ENCODE measurements at regions not wholly inside any gene's neighbourhood (a gene's known extent, or its start where the extent isn't known, plus 50 kb on each side); places are given as distances from the start of the nearest gene placed in this dataset.
"Not testable (repeated sequence)": the region's sequence is repeated elsewhere in the genome, so short reads cannot be mapped to it uniquely, and the experiment has no call there.

DNA sequence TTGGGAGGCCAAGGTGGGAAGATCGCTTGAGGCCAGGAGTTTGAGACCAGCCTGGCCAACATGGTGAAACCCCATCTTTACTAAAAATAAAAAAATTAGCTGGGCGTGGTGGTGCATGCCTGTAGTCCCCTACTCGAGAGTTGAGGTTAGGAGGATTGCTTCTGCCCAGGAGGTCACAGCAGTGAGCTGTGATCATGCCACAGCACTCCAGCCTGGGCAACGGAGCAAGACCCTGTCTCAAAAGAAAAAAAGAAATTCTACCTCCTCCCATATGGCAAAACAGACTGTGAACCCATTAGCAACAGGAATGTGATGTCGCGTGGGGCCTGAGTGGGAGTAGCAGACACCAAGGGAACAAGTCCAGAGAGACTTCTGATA is 99.7 kb upstream of the MED13L start:
- H3K27me3 ChIP-seq (ENCODE audit: insufficient read depth, low read length); H3K4me3 ChIP-seq (ENCODE audit: low read length in 2 of 2); POLR2A ChIA-PET (ENCODE audit: partially characterized antibody); H3K9me3 ChIP-seq (ENCODE audit: control insufficient read depth in 1 of 2, low read length in 2 of 2); H3K4me1 Mint-ChIP-seq; H3K27me3 Mint-ChIP-seq; H3K27ac ChIP-seq (ENCODE audit: low read depth, low read length); intact Hi-C loops (cut with micrococcal nuclease); H3K4me3 Mint-ChIP-seq; H3K36me3 Mint-ChIP-seq; H3K36me3 ChIP-seq (ENCODE audit: insufficient read depth, low read length); DNase-seq; H3K9me3 Mint-ChIP-seq; H3K27ac Mint-ChIP-seq; H3K4me1 ChIP-seq (ENCODE audit: insufficient read depth, low read length): not testable (repeated sequence)
- CTCF ChIA-PET (ENCODE audit: partially characterized antibody) = interaction anchor here (0.7 kb wide), 1 partner anchor 10 kb away, joined by 3 read pairs; no protein-coding TSS in a partner anchor

DNA sequence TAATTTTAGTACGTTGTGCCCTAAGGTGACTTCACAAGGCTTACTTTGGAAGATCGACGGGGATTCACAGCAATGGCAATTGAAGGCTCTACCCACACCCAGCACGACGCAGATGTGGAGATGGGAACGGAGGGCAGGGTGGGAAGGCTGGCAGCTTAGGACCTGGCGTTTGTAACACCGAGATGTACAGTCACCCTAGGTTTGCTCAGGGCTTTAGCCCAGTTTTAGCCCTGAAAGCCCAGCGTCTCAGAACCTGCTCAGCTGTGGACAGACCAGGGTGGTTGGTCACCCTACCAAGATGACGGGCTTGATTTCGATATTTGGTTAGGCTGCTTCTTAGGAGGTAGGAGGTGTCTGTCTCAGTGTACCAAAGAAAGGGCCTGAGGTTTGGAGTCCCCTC is 100.5 kb upstream of the MED13L start:
- H3K27me3 ChIP-seq (ENCODE audit: insufficient read depth, low read length) = no peaks in the 10 kb centered on the region
- no peak for DNase-seq
- Mint-ChIP-seq H3K4me1 (peaks cover 3 to 8% (median 4%) of the 10 kb centered on the region in 4 donors), H3K27me3 (peaks cover 3% of the 10 kb centered on the region in 2 donors), H3K27ac (no peak overlapping the region), H3K36me3 (no peaks in the 10 kb centered on the region), H3K4me3 (no peak overlapping the region), H3K9me3 (peaks cover 0 to 7% (median 0%) of the 10 kb centered on the region in 8 donors)
- H3K9me3 ChIP-seq (ENCODE audit: control insufficient read depth in 1 of 2, low read length in 2 of 2) = no peaks in the 10 kb centered on the region
- no peak overlapping the region for H3K4me3 ChIP-seq (ENCODE audit: low read length in 2 of 2)
- ChIA-PET CTCF (ENCODE audit: partially characterized antibody) (interaction anchor here (0.7 kb wide), 1 partner anchor 11 kb away, joined by 3 read pairs; no protein-coding TSS in a partner anchor), POLR2A (ENCODE audit: partially characterized antibody) (no interaction called here)
- no peaks in the 10 kb centered on the region for H3K4me1 ChIP-seq (ENCODE audit: insufficient read depth, low read length)
- no peaks in the 10 kb centered on the region for H3K36me3 ChIP-seq (ENCODE audit: insufficient read depth, low read length)
- H3K27ac ChIP-seq (ENCODE audit: low read depth, low read length) = no peak overlapping the region
- intact Hi-C loops (cut with micrococcal nuclease) = no loop called here

DNA sequence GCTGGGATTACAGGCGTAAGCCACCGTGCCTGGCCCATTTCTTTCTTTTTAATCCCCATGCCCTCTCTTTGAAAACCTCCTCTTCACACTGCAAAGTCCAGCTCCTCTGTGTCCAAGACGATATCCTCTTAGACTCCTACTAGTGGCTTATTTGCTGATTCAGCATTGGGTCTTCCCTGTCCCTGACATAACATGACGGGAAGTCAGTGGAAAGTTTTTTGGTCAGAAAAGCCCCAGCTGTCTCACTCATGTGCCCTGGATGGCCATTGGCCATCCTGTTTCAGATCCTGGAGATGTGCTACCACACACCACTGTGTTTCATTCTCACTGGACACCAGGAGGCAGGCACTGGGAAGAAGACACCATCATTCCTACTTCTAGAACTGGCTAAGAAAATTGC is 102.6 kb upstream of the MED13L start:
- no peak overlapping the region for H3K27ac Mint-ChIP-seq
- Histone ChIP-seq H3K36me3 (ENCODE audit: insufficient read depth, low read length) (no peaks in the 10 kb centered on the region), H3K27me3 (ENCODE audit: insufficient read depth, low read length) (no peaks in the 10 kb centered on the region), H3K9me3 (ENCODE audit: control insufficient read depth in 1 of 2, low read length in 2 of 2) (no peaks in the 10 kb centered on the region), H3K4me1 (ENCODE audit: insufficient read depth, low read length) (no peaks in the 10 kb centered on the region), H3K4me3 (ENCODE audit: low read length in 2 of 2) (no peak overlapping the region), H3K27ac (ENCODE audit: low read depth, low read length) (no peak overlapping the region)
- POLR2A ChIA-PET (ENCODE audit: partially characterized antibody) = no interaction called here
- H3K4me3 Mint-ChIP-seq = no peak overlapping the region
- peaks cover under 1 to 8% (median 5%) of the 10 kb centered on the region in 4 donors for H3K4me1 Mint-ChIP-seq
- H3K36me3 Mint-ChIP-seq = no peaks in the 10 kb centered on the region
- H3K27me3 Mint-ChIP-seq = peaks cover 3 to 5% of the 10 kb centered on the region in 2 donors
- H3K9me3 Mint-ChIP-seq = peaks cover 0 to 4% (median 0%) of the 10 kb centered on the region in 8 donors
- CTCF ChIA-PET (ENCODE audit: partially characterized antibody) = no interaction called here
- intact Hi-C loops (cut with micrococcal nuclease) = no loop called here
- no peak for DNase-seq

DNA sequence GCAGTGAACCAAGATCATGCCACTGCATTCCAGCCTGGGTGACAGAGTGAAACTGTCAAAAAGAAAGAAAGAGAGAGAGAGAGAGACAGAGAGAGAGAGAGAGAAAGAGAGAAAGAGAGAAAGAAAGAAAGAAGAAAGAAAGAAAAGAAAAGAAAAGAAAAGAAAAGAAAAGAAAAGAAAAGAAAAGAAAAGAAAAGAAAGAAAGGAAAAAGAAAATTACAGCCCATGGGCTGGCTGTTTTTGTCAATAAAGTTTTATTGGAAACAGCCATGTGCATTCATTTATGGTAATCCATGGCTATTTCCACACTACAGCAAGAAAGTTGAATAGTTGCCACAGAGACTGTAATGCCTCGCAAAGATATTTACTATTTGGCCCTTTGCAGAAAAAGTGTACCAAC is 103.2 kb upstream of the MED13L start:
- H3K27ac ChIP-seq (ENCODE audit: low read depth, low read length); intact Hi-C loops (cut with micrococcal nuclease); H3K4me3 ChIP-seq (ENCODE audit: low read length in 2 of 2); H3K4me3 Mint-ChIP-seq; CTCF ChIA-PET (ENCODE audit: partially characterized antibody); H3K4me1 ChIP-seq (ENCODE audit: insufficient read depth, low read length); H3K9me3 Mint-ChIP-seq; H3K27ac Mint-ChIP-seq; H3K9me3 ChIP-seq (ENCODE audit: control insufficient read depth in 1 of 2, low read length in 2 of 2); H3K27me3 Mint-ChIP-seq; H3K27me3 ChIP-seq (ENCODE audit: insufficient read depth, low read length); H3K36me3 ChIP-seq (ENCODE audit: insufficient read depth, low read length); H3K4me1 Mint-ChIP-seq; H3K36me3 Mint-ChIP-seq; POLR2A ChIA-PET (ENCODE audit: partially characterized antibody); DNase-seq: not testable (repeated sequence)

DNA sequence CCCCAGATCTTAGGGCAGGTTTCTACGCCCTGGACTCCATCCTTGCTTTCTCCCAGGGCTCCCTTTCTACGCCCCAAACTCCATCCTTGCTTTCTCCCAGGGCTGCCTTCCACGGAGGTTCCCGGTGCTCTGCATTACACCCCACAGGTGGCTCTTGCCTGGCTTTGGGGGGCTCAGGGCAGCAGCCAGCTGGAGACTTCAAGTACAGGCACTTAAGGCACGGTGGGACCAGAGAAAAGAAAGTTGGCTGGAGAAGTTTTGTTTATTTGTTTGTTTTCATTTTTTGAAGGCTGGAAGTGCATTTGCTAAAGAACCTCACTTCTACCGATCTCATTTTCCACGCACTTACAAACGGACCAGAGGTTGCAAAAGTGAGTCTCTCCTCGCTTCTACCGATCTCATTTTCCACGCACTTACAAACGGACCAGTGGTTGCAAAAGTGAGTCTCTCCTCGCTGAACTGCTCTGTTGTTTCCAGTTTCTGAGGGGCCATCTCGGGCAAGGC is 103.8 kb upstream of the MED13L start:
- no peaks in the 10 kb centered on the region for H3K36me3 ChIP-seq (ENCODE audit: insufficient read depth, low read length)

DNA sequence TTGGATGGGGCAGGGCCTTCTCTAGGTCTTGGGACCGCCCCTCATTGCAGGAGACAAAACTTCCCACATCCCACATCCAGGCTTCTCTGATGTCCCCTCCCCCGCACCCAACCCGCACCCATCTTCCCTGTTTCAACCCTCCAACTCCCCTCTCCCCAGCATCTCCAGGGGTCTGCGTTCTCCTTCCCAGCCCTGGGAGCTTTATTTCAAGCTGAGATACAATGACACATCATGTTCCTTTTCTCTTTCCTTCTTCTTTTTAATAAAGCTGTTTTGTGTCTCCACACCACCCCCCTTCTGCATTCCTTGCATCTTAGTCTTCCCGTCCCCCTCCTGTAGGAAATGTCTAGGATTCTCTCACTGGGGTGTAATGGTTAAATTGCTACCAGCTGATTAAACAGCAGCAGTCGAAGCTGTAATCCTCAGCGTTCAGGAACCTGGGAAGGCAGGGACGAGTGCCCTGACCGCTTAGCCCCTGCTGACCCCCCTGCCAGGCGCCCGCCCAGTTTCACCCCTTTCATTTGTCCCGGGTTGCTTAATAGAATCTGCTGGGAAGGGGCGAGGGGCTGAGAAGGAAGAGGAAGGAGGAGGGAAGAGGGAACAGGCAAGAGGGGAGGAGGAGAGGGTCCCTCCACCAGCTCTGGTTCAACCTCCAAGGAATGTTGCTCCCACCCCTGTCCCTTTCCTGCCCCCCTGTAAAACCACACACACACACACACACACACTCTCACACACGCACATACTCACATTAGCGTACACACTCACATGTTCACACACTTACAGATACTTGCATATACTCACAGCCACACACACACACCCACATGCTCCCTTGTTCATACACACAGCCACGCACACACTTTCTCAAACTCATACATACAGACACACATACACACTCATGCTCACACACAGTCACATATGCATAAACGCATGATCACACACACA is 104.5 kb upstream of the MED13L start:
- Mint-ChIP-seq H3K4me1 (peaks cover 0 to 4% (median 0%) of the 10 kb centered on the region in 4 donors), H3K36me3 (no peaks in the 10 kb centered on the region), H3K4me3 (no peak overlapping the region), H3K27me3 (peaks cover 3 to 5% of the 10 kb centered on the region in 2 donors), H3K27ac (no peak overlapping the region), H3K9me3 (no peaks in the 10 kb centered on the region)
- no peak for DNase-seq
- no peaks in the 10 kb centered on the region for H3K27me3 ChIP-seq (ENCODE audit: insufficient read depth, low read length)
- no peak overlapping the region for H3K4me3 ChIP-seq (ENCODE audit: low read length in 2 of 2)
- H3K36me3 ChIP-seq (ENCODE audit: insufficient read depth, low read length) = no peaks in the 10 kb centered on the region
- intact Hi-C loops (cut with micrococcal nuclease) = no loop called here
- no peaks in the 10 kb centered on the region for H3K4me1 ChIP-seq (ENCODE audit: insufficient read depth, low read length)
- no peak overlapping the region for H3K27ac ChIP-seq (ENCODE audit: low read depth, low read length)
- H3K9me3 ChIP-seq (ENCODE audit: control insufficient read depth in 1 of 2, low read length in 2 of 2) = no peaks in the 10 kb centered on the region
- ChIA-PET CTCF (ENCODE audit: partially characterized antibody) (no interaction called here), POLR2A (ENCODE audit: partially characterized antibody) (no interaction called here)

More for the DNA sequence above, 103.8 kb upstream of the MED13L start:
- H3K27me3 Mint-ChIP-seq = peaks cover 3 to 5% of the 10 kb centered on the region in 2 donors
- H3K4me3 Mint-ChIP-seq = no peak overlapping the region
- H3K4me1 ChIP-seq (ENCODE audit: insufficient read depth, low read length) = no peaks in the 10 kb centered on the region
- intact Hi-C loops (cut with micrococcal nuclease) = no loop called here
- H3K9me3 ChIP-seq (ENCODE audit: control insufficient read depth in 1 of 2, low read length in 2 of 2) = no peaks in the 10 kb centered on the region
- no peak for DNase-seq
- H3K4me3 ChIP-seq (ENCODE audit: low read length in 2 of 2) = no peak overlapping the region
- no peaks in the 10 kb centered on the region for H3K27me3 ChIP-seq (ENCODE audit: insufficient read depth, low read length)
- no peak overlapping the region for H3K27ac Mint-ChIP-seq
- H3K36me3 Mint-ChIP-seq = no peaks in the 10 kb centered on the region
- peaks cover 0 to 4% (median 0%) of the 10 kb centered on the region in 4 donors for H3K4me1 Mint-ChIP-seq
- H3K9me3 Mint-ChIP-seq = no peaks in the 10 kb centered on the region
- ChIA-PET CTCF (ENCODE audit: partially characterized antibody) (no interaction called here), POLR2A (ENCODE audit: partially characterized antibody) (no interaction called here)
- H3K27ac ChIP-seq (ENCODE audit: low read depth, low read length) = no peak overlapping the region

DNA sequence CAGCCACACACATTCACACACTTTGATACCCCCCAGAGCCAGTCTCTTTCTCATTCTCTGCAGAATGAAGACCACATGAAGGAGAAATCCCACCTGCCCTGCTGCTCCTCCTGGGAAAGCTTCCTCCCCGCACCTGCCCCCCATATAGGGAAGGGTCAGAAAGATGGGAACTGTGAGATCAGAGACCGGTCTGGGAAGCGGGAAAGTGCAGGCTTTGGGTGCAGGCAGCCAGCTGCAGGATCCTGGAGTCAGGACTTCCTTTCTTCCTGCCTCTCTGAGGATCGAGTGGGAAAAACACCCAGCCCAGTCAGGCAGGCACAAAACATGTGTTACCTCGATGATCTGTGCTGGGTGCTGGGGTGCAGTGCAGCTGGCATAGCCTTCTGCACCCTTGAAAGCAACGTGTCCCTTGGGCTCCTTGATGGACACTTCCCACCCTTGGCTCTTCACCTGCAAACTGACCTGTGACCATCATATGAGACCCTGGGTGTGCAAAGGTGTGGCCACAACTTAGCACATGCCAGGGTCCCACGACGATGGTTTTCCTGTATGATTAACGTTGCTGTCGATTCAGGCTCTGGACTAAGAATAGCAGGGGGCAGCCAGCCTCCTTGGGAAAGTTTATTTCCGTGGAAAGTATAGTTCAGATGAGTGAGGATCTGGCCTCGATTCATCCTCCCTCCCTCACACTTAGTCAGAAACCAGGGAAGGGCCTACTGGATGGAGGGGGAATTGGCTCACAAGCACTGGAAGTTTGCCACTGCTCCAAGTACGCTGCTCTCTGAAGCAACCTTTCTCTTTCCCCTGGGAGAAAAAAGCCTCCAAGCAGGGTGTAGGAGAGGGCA is 105.4 kb upstream of the MED13L start:
- no peaks in the 10 kb centered on the region for H3K27me3 ChIP-seq (ENCODE audit: insufficient read depth, low read length)
- H3K36me3 ChIP-seq (ENCODE audit: insufficient read depth, low read length) = no peaks in the 10 kb centered on the region
- no peak overlapping the region for H3K4me3 ChIP-seq (ENCODE audit: low read length in 2 of 2)
- H3K4me1 ChIP-seq (ENCODE audit: insufficient read depth, low read length) = no peaks in the 10 kb centered on the region
- ChIA-PET POLR2A (ENCODE audit: partially characterized antibody) (no interaction called here), CTCF (ENCODE audit: partially characterized antibody) (interaction anchor here (0.6 kb wide), 1 partner anchor 104 kb away, joined by 3 read pairs; no protein-coding TSS in a partner anchor)
- intact Hi-C loops (cut with micrococcal nuclease) = no loop called here
- no peak for DNase-seq
- H3K9me3 Mint-ChIP-seq = no peaks in the 10 kb centered on the region
- H3K27me3 Mint-ChIP-seq = peaks cover 3 to 5% of the 10 kb centered on the region in 2 donors
- H3K27ac Mint-ChIP-seq = no peak overlapping the region
- H3K4me1 Mint-ChIP-seq = peaks cover 0 to 4% (median 0%) of the 10 kb centered on the region in 4 donors
- no peaks in the 10 kb centered on the region for H3K36me3 Mint-ChIP-seq
- no peak overlapping the region for H3K27ac ChIP-seq (ENCODE audit: low read depth, low read length)
- H3K9me3 ChIP-seq (ENCODE audit: control insufficient read depth in 1 of 2, low read length in 2 of 2) = no peaks in the 10 kb centered on the region
- H3K4me3 Mint-ChIP-seq = no peak overlapping the region
